Muscle of arm (tissue), 1 donor: ENCODE measurements at regions not wholly inside any gene's neighbourhood (a gene's known extent, or its start where the extent isn't known, plus 50 kb on each side); places are given as distances from the start of the nearest gene placed in this dataset.
"Not testable (repeated sequence)": the region's sequence is repeated elsewhere in the genome, so short reads cannot be mapped to it uniquely, and the experiment has no call there.

Source experiments
- DNase-seq: peaks from one replicate; pipeline ENCODE4 v3.0.0-alpha.2; 2013

DNA sequence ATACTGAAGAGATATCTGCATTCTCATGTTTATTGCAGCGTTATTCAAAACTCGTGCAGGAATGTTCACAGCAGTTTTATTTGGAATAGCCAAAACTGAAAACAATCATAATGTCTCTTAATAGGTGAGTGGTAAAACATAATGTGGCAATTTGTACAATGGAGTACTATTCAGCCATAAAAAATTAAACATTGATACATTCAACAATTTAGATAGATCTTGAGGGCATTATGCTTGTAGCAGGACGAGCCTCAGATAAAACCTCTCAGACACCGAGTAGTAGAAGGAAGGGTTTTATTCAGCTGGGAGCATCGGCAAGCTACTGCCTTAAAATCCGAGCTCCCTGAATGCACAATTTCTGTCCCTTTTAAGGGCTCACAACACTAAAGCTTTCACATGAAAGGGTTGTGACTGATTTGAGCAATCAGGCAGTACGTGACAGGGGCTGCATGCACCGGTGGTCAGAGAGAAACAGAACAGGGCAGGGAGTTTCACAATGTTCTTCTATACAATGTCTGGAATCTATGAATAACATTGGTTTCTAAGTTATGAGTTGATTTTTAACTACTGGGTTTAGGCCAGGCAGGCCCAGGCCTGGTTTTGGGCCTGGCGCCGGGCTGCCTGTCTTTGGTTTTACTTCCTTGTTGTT, 195.3 kb upstream of the PRSS16 start:
- DNase-seq, result not testable (repeated sequence)

GRCh38 chr6:27052731-27053082, 194.8 kb upstream of the PRSS16 start:
- DNase-seq, result no peak

DNA sequence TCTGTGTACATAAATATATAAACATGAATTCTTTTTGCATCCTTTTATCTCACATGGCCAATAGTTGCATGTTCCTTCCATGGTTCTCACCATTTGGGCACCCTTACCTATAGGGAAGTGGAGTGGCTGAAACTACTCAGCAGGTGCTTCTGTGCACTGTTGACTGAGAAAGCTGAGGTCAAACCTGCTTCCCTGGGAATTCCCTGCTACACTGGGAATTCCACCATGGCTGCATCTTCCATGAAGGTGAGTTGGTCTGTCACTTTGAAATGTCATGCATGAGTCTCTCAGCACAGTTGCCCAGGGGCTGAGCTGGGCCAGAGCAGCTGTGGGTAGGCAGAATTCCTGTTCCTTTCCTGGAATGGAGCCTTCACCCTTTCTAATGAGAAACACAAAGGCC, 193.8 kb upstream of the PRSS16 start:
- DNase-seq, result no peak

DNA sequence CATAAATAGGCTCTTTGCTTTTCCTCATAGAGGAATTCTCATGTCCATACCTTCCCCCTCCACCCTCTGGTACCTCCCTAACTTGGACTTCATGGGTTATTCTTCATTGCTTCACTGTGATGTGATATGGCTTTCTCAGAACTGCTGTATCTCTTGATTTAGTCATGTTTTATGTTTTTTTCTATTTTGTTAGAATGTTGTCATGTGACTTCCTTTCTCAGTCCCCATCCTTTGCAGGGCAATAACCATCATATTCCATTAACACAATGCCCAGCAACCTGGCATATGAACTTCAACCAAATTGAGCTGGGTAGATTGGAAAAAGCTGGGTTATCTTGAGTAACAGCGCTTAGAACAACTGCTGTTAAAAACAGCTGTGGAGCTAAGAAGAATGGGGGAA, 190.9 kb upstream of the PRSS16 start:
- DNase-seq, result no peak

DNA sequence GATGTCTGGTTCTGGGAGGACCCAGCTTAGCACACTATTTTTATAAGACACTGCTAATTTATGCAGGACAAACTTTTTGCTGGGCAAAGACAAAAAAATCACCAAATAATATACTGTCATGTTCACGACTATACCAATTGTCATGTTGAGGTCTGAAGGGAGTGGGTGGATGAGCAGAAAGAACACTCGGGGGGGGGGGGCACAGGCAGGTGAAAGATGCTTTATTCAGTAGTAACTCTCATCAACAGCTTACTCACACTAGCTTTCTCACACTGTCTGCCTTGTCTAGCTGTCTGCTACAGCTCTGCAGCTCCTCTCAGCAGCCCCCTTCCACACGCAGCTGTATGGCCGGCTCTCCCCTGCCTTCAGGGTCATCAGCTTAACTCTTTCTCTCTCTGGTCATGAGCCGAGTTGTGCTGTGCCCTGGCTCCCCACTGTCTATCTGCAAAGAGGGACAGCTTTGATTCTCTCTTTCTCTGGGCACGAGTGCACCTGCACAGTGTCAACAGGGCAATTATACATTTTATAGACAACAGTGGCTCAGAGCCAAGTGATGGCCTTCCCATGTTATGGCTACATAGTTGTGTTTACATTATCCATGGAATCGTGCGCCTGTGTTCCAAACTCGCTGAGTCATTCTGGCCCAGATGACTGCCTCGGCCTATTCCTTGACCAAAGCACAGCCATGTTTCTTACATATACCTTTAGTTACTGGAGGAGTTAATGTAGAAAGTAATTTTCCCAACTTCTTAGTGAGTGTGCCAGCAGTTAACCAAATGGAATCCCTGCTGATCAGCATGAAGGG, 187.7 kb upstream of the PRSS16 start:
- DNase-seq, result no peak

GRCh38 chr6:27061235-27061993, 186.1 kb upstream of the PRSS16 start:
- no peak for DNase-seq

DNA sequence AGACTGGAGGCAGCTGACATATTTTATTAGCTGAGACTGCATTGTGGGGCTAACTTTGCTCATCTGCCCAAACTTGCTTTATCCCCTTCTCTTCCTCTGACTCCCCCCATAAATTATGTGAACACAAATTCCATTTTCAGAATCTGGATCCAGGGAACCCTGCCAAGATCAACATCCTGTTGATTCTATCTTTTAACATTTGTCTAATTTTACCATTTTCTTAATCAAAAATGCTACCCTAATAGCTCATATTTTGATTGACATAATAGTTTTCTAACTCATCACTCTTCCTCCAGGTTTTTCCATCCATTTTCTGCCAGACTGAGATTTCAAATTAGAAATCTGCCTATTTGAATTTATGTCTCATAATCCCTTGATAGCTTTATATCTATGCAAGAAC, 184.7 kb upstream of the PRSS16 start:
- DNase-seq, result no peak

DNA sequence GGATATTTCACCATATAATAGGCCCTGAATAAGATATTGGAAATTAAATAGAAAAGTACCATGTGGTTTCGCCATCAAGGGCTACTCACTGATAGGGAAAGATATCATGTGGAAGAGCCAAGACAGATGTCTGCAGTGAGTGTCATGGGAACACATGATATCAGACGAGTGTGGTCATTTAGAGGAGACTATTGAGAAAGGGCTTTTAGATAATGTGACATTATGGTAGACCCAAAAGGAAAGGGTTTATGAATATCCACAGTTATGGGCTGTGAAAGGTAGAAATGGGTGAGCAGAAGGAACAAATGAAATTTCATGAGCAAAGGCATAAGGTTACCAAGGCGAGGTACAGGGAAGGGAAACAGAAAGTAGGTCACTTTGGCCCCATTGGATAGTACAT, 182.3 kb upstream of the PRSS16 start:
- no peak for DNase-seq

DNA sequence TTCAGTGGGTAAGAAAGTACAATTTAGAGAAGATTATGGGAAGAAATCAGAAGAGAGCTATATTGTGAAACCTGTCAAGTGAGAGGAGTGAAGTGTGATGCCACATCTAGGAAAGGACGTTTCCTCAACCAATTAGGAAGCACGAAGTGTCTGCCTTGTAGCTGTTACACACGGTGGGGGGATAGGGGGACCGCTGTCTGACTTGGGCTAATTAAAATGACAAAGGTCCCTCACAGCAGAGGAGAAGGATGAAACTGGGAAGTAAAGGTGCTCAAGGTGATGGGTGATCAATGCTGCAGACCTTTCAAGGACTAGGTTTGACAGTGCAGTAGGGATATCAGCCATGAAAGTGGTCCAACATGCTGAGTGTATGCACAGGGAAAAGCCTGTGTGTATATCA, 181.1 kb upstream of the PRSS16 start:
- DNase-seq, result no peak

- DNase-seq, result no peak
Observed at GRCh38 chr6:27066802-27067201, 180.7 kb upstream of the PRSS16 start.

GRCh38 chr6:27073441-27073840, 174.1 kb upstream of the PRSS16 start:
- no peak for DNase-seq

DNA sequence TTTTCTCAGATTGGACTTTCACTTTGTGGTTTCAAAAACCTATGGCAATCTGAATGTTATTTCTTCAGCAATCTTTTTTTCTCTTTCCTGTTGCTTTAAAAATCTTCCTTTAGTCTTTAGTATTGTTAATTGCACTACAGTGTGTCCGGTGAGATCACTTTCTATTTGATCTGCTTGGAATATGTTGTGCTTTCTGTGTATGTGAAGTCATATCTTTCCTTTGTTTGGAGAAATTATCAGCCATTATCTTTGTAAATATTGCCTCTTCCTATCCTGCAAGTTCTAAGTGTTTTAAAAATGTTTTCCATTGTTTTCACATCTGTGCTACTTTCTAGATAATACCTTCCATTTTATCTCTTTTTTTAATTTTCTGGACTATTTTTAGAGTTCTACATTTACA, 171.4 kb upstream of the PRSS16 start:
- no peak for DNase-seq

GRCh38 chr6:27078734-27079357, 168.7 kb upstream of the PRSS16 start:
- DNase-seq, result peak; percentile 61

GRCh38 chr6:27081188-27081587, 166.3 kb upstream of the PRSS16 start:
- DNase-seq, result no peak

DNA sequence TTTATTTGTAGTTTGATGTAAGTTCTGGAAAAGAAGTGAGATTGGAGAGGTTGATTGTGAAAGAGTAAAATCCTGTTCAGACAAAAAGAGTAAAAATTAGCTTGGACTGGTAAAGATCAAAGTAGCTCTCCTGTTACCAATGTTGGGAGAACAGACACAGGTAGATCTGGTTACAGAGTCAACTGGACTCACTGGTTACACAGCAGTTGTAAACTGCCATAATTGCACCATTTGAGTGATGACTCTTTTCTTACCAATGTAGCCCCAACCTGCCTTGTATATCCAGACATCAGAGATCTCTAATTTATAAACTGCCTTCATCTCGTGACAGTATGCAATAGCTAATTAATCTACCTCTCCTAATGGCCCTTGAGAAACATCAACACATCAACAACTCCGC, 165.6 kb upstream of the PRSS16 start:
- DNase-seq, result no peak

GRCh38 chr6:27088068-27088467, 159.4 kb upstream of the PRSS16 start:
- no peak for DNase-seq

- DNase-seq, result no peak
Observed at GRCh38 chr6:27091661-27092315, 155.7 kb upstream of the PRSS16 start.

- DNase-seq, result no peak
Observed at GRCh38 chr6:27092316-27092692, 155.2 kb upstream of the PRSS16 start.

DNA sequence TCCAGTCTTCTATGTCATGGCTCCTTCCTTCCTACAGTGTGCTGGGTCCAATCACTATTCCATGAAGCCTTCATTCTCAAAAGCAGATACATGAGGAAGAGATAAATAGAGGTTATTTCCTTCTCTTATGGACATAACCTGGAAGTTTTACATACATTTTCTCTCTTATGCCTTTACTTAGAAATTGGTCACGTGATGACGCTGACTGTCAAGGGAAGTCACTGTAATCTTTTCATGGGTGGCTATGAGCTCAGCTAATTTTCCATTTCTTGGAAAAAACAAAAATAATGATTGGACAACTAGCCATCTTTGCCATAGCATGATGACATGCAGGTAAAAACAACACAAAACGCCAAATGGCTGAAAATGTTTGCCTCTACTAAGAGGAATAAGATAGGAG, 151.6 kb upstream of the PRSS16 start:
- no peak for DNase-seq

DNA sequence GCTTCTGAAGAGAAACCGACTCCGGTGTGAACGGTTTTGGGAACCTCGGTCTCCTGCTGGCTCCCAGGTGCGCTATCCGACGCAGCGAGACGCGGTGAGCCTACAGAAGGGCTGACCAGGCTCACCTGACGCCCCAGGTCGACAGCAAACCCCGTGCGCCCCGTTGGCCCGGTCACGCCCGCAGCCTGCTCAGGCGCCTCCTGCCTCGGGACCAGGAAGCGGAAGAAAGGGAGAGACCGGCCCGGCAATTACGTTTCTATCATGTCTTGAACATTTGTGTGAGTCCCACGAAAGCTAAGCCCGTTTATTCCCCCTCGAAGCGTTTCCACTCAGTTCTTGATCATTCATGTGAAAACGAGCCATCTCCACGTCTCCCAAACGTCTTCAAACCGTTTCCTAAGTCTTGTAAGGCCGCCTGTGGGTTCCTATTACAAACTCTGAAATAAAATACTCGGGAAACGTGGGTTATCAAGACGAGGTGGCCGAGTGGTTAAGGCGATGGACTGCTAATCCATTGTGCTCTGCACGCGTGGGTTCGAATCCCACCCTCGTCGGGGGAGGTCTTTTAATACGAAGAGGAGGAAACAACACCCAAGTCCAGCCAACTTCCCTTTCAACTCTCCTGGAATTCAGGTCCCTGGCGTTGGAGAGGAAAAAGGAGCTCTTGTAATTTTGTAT, 150.5 kb upstream of the PRSS16 start:
- peak; percentile 13 for DNase-seq

DNA sequence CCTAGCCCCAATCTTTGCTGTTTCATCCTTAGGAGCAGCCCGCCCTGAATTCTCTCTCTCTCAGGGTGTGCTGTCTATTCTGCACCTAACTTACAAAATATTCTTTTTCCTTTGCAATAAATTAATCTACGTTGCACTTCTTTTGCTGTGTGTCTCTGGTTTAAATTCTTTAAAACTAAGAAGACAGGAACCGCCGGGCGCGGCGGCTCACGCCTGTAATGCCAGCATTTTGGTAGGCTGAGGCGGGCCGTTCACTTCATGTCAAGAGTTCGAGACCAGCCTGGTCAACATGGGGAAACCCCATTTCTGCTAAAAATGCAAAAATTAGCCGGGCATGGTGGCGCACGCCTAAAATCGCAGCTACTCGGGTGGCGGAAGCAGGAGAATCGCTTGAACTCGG, 148.5 kb upstream of the PRSS16 start:
- no peak for DNase-seq

DNA sequence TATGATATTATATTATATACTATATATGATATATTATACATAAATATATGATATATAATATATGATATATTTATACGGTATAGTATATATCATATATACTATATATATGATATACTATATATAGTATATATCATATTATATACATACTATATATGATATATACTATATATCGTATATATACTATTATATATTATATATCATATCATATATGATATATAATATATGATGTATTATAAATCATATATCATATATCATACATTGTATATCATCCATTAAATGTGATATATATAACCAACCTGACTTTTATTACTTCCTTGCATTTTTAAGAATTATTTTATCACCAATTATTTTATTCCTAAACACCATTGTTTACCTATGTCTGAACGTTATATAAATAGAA, 146.6 kb upstream of the PRSS16 start:
- DNase-seq, result no peak
